SK-N-SH treated with all-trans-retinoic acid at 6 μM for 48 hours (cell line): ENCODE measurements at regions not wholly inside any gene's neighbourhood (a gene's known extent, or its start where the extent isn't known, plus 50 kb on each side); places are given as distances from the start of the nearest gene placed in this dataset.

Experiments
- ATAC-seq: fragments of 200-7000 bp; cut with Tn5 transposase; 3 replicates; pipeline ENCODE4 v1.9.1; 2020; ENCODE audit warnings: mild to moderate bottlenecking, moderate library complexity
- ARNTL ChIP-seq: fragments of 450-650 bp; formaldehyde crosslinking; IDR thresholded peaks from 2 replicates; pipeline ENCODE4 v1.5.0; 2020; ENCODE audit warnings: low read depth, mild to moderate bottlenecking, moderate library complexity, borderline replicate concordance
- BACH2 ChIP-seq: fragments of 250-450 bp; sonication (Bioruptor Pico); IDR thresholded peaks from 2 replicates; pipeline ENCODE4 v1.9.0; 2021; ENCODE audit warnings: mild to moderate bottlenecking, borderline replicate concordance
- CSDC2 ChIP-seq: fragments of 250-450 bp; sonication (Bioruptor Pico); IDR thresholded peaks from 2 replicates; pipeline ENCODE4 v1.5.0; 2020; ENCODE audit warnings: mild to moderate bottlenecking, moderate library complexity
- GLIS3 ChIP-seq: fragments of 250-450 bp; sonication (Bioruptor Pico); IDR thresholded peaks from 2 replicates; pipeline ENCODE4 v1.5.0; 2020; ENCODE audit warnings: mild to moderate bottlenecking, moderate library complexity
- OSR1 ChIP-seq: fragments of 250-450 bp; sonication (Bioruptor Pico); IDR thresholded peaks from 2 replicates; pipeline ENCODE4 v1.8.0; 2022; ENCODE audit warnings: moderate library complexity, mild to moderate bottlenecking, inconsistent platforms
- PPARA ChIP-seq: fragments of 250-450 bp; sonication (Bioruptor Pico); IDR thresholded peaks from 2 replicates; pipeline ENCODE4 v1.5.0; 2020; ENCODE audit warnings: mild to moderate bottlenecking, borderline replicate concordance
- RARB ChIP-seq: fragments of 250-450 bp; sonication (Bioruptor Pico); IDR thresholded peaks from 2 replicates; pipeline ENCODE4 v1.8.0; 2021; ENCODE audit warnings: mild to moderate bottlenecking, moderate library complexity
- SNAI2 ChIP-seq: fragments of 250-450 bp; sonication (Bioruptor Pico); IDR thresholded peaks from 2 replicates; pipeline ENCODE4 v1.5.0; 2020; ENCODE audit warnings: mild to moderate bottlenecking, moderate library complexity
- TCF4 ChIP-seq: fragments of 250-450 bp; sonication (Bioruptor Pico); IDR thresholded peaks from 2 replicates; pipeline ENCODE4 v1.8.0; 2021; ENCODE audit warnings: mild to moderate bottlenecking, moderate library complexity, borderline replicate concordance
- TOX ChIP-seq: fragments of 250-450 bp; sonication (Bioruptor Pico); IDR thresholded peaks from 2 replicates; pipeline ENCODE4 v1.8.0; 2021; ENCODE audit warnings: mild to moderate bottlenecking, moderate library complexity, borderline replicate concordance
- ZC3H10 ChIP-seq: fragments of 250-450 bp; sonication (Bioruptor Pico); IDR thresholded peaks from 2 replicates; pipeline ENCODE4 v1.5.1; 2021; ENCODE audit warnings: mild to moderate bottlenecking, moderate library complexity
- ZFP3 ChIP-seq: fragments of 250-450 bp; sonication (Bioruptor Pico); IDR thresholded peaks from 2 replicates; pipeline ENCODE4 v1.5.0; 2020; ENCODE audit warnings: mild to moderate bottlenecking, moderate library complexity
- ZNF565 ChIP-seq: fragments of 450-650 bp; formaldehyde crosslinking; conservative IDR thresholded peaks from 2 replicates; pipeline ENCODE4 v1.5.0; 2020; ENCODE audit warnings: low read depth, mild to moderate bottlenecking, moderate library complexity
- ZNF70 ChIP-seq: fragments of 450-650 bp; formaldehyde crosslinking; IDR thresholded peaks from 2 replicates; pipeline ENCODE4 v1.5.0; 2020; ENCODE audit warnings: mild to moderate bottlenecking, moderate library complexity
- ZNF8 ChIP-seq: fragments of 450-650 bp; formaldehyde crosslinking; IDR thresholded peaks from 2 replicates; pipeline ENCODE4 v1.5.0; 2020; ENCODE audit warnings: mild to moderate bottlenecking, moderate library complexity
- TF ChIP-seq, protein P1 (sequence below): fragments of 250-450 bp; sonication (Bioruptor Pico); IDR thresholded peaks from 2 replicates; pipeline ENCODE4 v1.8.0; 2021; ENCODE audit warnings: low read depth, mild to moderate bottlenecking, moderate library complexity, borderline replicate concordance
- TF ChIP-seq, protein P2 (sequence below): fragments of 250-450 bp; sonication (Bioruptor Pico); IDR thresholded peaks from 2 replicates; pipeline ENCODE4 v1.5.1; 2020; ENCODE audit warnings: low read depth, mild to moderate bottlenecking, moderate library complexity
- TF ChIP-seq, protein P3 (sequence below): fragments of 250-450 bp; sonication (Bioruptor Pico); IDR thresholded peaks from 2 replicates; pipeline ENCODE4 v1.8.0; 2020; ENCODE audit warnings: mild to moderate bottlenecking, moderate library complexity, borderline replicate concordance
- TF ChIP-seq, protein P4 (sequence below): fragments of 250-450 bp; sonication (Bioruptor Pico); IDR thresholded peaks from 2 replicates; pipeline ENCODE4 v1.5.1; 2021; ENCODE audit warnings: mild to moderate bottlenecking, moderate library complexity
- TF ChIP-seq, protein P5 (sequence below): fragments of 250-450 bp; sonication (Bioruptor Pico); IDR thresholded peaks from 2 replicates; pipeline ENCODE4 v1.5.0; 2020; ENCODE audit warnings: mild to moderate bottlenecking, moderate library complexity

DNA sequence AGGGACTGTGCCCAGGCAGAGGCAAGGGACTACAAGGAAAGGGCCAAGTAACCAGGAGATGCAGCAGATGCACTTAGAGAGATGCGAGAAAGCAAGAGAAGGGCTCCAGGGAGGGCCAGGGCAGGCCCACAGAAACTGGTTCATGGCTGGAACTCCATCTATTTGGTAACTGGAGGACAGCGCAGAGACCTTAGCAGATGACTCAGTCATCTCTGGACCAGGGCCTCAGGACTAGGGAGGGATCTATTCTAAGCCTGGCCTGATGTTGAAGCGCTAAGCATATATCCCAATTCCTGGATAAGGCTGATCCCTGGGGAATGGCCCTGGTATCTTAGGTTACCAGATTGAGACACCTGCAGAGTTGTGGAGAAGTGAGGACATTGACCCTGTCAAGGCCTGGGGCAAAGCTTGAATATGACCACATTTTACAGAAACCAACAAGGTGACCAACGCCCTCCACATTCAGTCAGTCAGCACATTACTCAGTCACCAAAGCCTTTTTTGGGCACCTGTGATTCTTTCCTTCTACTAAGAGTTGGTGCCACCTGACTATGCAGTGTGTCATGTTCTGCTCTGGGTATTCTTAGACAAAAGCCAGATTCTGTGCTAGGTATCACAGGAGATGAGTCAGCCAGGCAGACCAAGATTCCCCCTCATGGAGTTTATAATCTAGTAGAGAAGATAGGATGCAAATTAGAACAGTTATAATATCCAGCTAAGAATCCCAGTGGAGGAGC lies 68.4 kb upstream of the SLCO3A1 start:
- ATAC-seq: no peak
- TF ChIP-seq PPARA (CRISPR knock-in tag) (no peak), RARB (no peak), SNAI2 (no peak), ZC3H10 (CRISPR knock-in tag) (no peak), ZNF565 (CRISPR knock-in tag) (no peak), BACH2 (CRISPR knock-in tag) (no peak), GLIS3 (CRISPR knock-in tag) (no peak), ZFP3 (CRISPR knock-in tag) (no peak)
- TF ChIP-seq, protein P1, sequence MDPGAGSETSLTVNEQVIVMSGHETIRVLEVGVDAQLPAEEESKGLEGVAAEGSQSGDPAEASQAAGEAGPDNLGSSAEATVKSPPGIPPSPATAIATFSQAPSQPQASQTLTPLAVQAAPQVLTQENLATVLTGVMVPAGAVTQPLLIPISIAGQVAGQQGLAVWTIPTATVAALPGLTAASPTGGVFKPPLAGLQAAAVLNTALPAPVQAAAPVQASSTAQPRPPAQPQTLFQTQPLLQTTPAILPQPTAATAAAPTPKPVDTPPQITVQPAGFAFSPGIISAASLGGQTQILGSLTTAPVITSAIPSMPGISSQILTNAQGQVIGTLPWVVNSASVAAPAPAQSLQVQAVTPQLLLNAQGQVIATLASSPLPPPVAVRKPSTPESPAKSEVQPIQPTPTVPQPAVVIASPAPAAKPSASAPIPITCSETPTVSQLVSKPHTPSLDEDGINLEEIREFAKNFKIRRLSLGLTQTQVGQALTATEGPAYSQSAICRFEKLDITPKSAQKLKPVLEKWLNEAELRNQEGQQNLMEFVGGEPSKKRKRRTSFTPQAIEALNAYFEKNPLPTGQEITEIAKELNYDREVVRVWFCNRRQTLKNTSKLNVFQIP (CRISPR knock-in tag): no peak
- TF ChIP-seq, protein P2, sequence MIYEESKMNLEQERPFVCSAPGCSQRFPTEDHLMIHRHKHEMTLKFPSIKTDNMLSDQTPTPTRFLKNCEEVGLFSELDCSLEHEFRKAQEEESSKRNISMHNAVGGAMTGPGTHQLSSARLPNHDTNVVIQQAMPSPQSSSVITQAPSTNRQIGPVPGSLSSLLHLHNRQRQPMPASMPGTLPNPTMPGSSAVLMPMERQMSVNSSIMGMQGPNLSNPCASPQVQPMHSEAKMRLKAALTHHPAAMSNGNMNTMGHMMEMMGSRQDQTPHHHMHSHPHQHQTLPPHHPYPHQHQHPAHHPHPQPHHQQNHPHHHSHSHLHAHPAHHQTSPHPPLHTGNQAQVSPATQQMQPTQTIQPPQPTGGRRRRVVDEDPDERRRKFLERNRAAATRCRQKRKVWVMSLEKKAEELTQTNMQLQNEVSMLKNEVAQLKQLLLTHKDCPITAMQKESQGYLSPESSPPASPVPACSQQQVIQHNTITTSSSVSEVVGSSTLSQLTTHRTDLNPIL (CRISPR knock-in tag): no peak
- TF ChIP-seq, protein P3, sequence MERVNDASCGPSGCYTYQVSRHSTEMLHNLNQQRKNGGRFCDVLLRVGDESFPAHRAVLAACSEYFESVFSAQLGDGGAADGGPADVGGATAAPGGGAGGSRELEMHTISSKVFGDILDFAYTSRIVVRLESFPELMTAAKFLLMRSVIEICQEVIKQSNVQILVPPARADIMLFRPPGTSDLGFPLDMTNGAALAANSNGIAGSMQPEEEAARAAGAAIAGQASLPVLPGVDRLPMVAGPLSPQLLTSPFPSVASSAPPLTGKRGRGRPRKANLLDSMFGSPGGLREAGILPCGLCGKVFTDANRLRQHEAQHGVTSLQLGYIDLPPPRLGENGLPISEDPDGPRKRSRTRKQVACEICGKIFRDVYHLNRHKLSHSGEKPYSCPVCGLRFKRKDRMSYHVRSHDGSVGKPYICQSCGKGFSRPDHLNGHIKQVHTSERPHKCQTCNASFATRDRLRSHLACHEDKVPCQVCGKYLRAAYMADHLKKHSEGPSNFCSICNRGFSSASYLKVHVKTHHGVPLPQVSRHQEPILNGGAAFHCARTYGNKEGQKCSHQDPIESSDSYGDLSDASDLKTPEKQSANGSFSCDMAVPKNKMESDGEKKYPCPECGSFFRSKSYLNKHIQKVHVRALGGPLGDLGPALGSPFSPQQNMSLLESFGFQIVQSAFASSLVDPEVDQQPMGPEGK (CRISPR knock-in tag): no peak
- TF ChIP-seq, all 23 proteins: peak for 0

DNA sequence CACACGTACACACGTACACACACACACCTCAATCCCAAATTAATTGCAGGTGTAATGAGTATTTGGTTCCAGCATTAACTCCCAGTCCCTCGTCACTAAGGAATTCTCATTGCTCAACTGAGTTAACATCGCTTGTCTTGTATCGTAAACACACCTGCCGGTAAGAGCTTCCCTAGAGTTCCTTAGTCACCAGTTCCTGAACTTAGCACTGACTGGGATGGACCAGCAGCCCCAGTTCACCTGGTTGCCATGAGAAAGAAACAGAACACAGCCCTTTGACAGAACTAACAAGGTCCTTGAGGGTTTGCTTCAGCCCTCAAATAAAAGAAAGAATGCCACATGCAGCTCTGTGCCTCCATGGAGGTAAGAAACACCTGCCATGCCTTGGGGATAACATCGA lies 66.3 kb upstream of the SLCO3A1 start:
- TF ChIP-seq CSDC2 (no peak), ZNF8 (CRISPR knock-in tag) (no peak), GLIS3 (CRISPR knock-in tag) (no peak), SNAI2 (no peak), ZNF70 (no peak)

DNA sequence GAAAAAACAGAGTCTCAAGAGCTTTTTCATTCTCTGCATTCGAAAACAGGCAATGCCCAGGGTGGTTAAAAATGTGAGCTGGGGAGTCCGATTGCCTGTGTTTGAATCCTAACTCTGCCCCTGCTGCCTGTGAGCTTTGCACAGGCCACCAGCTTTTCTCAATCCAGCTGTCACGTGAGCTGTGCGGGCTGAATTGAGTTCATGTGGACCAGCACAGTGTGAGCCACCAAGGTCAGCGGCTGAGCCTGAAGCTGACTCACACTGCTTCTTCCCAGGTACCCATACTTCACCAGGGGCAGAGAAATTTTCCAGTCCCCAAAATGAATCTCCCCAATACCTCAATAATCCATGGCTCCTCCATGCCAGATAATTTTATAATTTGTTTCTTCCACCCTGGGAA lies 64.4 kb upstream of the SLCO3A1 start:
- no peak for ATAC-seq
- TF ChIP-seq, protein P3 (CRISPR knock-in tag): no peak

More for the DNA sequence above, 66.3 kb upstream of the SLCO3A1 start:
- no peak for ATAC-seq

DNA sequence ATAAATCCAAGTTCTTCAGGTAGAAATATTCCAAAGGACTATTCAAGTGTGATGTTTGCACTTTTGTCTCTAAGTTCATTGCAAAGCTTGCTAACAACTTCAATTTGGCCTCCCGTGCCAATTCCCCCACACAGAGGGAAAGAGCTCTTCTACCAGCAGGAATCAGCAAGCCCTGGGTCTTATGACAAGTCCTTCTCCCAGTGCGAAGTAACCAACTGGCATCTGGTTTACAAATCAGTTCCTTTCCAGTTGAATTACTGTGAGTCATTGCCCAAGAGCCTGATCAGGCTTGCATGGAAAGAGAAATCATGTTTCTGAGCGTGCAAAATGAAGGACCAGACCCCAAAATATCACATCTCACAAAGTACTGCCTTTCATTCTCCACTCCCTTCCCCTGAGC lies 62.7 kb upstream of the SLCO3A1 start:
- no peak for ATAC-seq
- TF ChIP-seq, protein P4, sequence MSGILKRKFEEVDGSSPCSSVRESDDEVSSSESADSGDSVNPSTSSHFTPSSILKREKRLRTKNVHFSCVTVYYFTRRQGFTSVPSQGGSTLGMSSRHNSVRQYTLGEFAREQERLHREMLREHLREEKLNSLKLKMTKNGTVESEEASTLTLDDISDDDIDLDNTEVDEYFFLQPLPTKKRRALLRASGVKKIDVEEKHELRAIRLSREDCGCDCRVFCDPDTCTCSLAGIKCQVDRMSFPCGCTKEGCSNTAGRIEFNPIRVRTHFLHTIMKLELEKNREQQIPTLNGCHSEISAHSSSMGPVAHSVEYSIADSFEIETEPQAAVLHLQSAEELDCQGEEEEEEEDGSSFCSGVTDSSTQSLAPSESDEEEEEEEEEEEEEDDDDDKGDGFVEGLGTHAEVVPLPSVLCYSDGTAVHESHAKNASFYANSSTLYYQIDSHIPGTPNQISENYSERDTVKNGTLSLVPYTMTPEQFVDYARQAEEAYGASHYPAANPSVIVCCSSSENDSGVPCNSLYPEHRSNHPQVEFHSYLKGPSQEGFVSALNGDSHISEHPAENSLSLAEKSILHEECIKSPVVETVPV: no peak
- TF ChIP-seq, protein P1 (CRISPR knock-in tag): no peak
- TF ChIP-seq, protein P5, sequence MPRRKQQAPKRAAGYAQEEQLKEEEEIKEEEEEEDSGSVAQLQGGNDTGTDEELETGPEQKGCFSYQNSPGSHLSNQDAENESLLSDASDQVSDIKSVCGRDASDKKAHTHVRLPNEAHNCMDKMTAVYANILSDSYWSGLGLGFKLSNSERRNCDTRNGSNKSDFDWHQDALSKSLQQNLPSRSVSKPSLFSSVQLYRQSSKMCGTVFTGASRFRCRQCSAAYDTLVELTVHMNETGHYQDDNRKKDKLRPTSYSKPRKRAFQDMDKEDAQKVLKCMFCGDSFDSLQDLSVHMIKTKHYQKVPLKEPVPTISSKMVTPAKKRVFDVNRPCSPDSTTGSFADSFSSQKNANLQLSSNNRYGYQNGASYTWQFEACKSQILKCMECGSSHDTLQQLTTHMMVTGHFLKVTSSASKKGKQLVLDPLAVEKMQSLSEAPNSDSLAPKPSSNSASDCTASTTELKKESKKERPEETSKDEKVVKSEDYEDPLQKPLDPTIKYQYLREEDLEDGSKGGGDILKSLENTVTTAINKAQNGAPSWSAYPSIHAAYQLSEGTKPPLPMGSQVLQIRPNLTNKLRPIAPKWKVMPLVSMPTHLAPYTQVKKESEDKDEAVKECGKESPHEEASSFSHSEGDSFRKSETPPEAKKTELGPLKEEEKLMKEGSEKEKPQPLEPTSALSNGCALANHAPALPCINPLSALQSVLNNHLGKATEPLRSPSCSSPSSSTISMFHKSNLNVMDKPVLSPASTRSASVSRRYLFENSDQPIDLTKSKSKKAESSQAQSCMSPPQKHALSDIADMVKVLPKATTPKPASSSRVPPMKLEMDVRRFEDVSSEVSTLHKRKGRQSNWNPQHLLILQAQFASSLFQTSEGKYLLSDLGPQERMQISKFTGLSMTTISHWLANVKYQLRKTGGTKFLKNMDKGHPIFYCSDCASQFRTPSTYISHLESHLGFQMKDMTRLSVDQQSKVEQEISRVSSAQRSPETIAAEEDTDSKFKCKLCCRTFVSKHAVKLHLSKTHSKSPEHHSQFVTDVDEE (CRISPR knock-in tag): no peak
- TF ChIP-seq CSDC2 (no peak), ZNF8 (CRISPR knock-in tag) (no peak), OSR1 (CRISPR knock-in tag) (no peak), ZC3H10 (CRISPR knock-in tag) (no peak), TCF4 (CRISPR knock-in tag) (no peak), TOX (CRISPR knock-in tag) (no peak), RARB (no peak), BACH2 (CRISPR knock-in tag) (no peak), ARNTL (CRISPR knock-in tag) (no peak)
- TF ChIP-seq, protein P3 (CRISPR knock-in tag): no peak
